Bronchial epithelial cell (primary cell): ENCODE measurements at regions not wholly inside any gene's neighbourhood (a gene's known extent, or its start where the extent isn't known, plus 50 kb on each side); places are given as distances from the start of the nearest gene placed in this dataset.
"Not testable (repeated sequence)": the region's sequence is repeated elsewhere in the genome, so short reads cannot be mapped to it uniquely, and the experiment has no call there.

Experiments used
- DNase-seq: peaks from one replicate; pipeline ENCODE4 v3.0.0-alpha.2; 2010; ENCODE audit warnings: low read depth
- FAIRE-seq: peaks from 2 replicates; lab custom pipeline; 2011; peaks lifted over from hg19 to GRCh38; lab: Jason Lieb, UNC
- H3K27me3 ChIP-seq: 2 replicates; pipeline ENCODE4 v1.5.1; 2011; ENCODE audit warnings: low read length; ENCODE audit not compliant: control insufficient read depth, insufficient read depth
- H3K36me3 ChIP-seq: 2 replicates; pipeline ENCODE4 v1.5.1; 2011; ENCODE audit warnings: low read length; ENCODE audit not compliant: control insufficient read depth, insufficient read depth
- H3K4me3 ChIP-seq: 2 replicates; pipeline ENCODE4 v1.5.1; 2011; ENCODE audit warnings: mild to moderate bottlenecking, low read depth, low read length, control low read depth
- CTCF ChIP-seq: IDR thresholded peaks from 2 replicates; pipeline ENCODE4 v1.5.1; 2011; ENCODE audit warnings: mild to moderate bottlenecking, moderate library complexity, low read length, control low read depth, inconsistent platforms; ENCODE audit not compliant: insufficient read depth, severe bottlenecking

GRCh38 chr4:125791896-125792295, 477.1 kb downstream of the FAT4 start:
- DNase-seq = no peak
- Histone ChIP-seq H3K4me3 (no peak overlapping the region), H3K36me3 (no peaks in the 10 kb centered on the region), H3K27me3 (no peaks in the 10 kb centered on the region)
- no peak for FAIRE-seq
- TF ChIP-seq CTCF = no peak

GRCh38 chr4:125794989-125795388, 480.2 kb downstream of the FAT4 start:
- no peak for DNase-seq
- no peak overlapping the region for H3K4me3 ChIP-seq
- H3K27me3 ChIP-seq = no peaks in the 10 kb centered on the region
- no peak for FAIRE-seq
- no peak for TF ChIP-seq CTCF
- H3K36me3 ChIP-seq = no peaks in the 10 kb centered on the region

- no peaks in the 10 kb centered on the region for H3K27me3 ChIP-seq
- no peak overlapping the region for H3K4me3 ChIP-seq
- no peaks in the 10 kb centered on the region for H3K36me3 ChIP-seq
- DNase-seq = no peak
- no peak for FAIRE-seq
- TF ChIP-seq CTCF = no peak
These were observed 481.4 kb downstream of the FAT4 start for GRCh38 chr4:125796138-125796537.

- FAIRE-seq, H3K36me3 ChIP-seq, H3K4me3 ChIP-seq, DNase-seq, H3K27me3 ChIP-seq: not testable (repeated sequence)
These were observed 482.9 kb downstream of the FAT4 start for GRCh38 chr4:125797621-125798020.

- Histone ChIP-seq H3K36me3 (no peaks in the 10 kb centered on the region), H3K27me3 (no peaks in the 10 kb centered on the region), H3K4me3 (no peak overlapping the region)
- DNase-seq = no peak
- FAIRE-seq = no peak
- TF ChIP-seq CTCF = no peak
These were observed 486.6 kb downstream of the FAT4 start for GRCh38 chr4:125801373-125801772.

- Histone ChIP-seq H3K4me3 (no peak overlapping the region), H3K36me3 (no peaks in the 10 kb centered on the region), H3K27me3 (no peaks in the 10 kb centered on the region)
- DNase-seq (no peak), FAIRE-seq (no peak)
- no peak for TF ChIP-seq CTCF
These were observed 487.2 kb downstream of the FAT4 start for GRCh38 chr4:125801924-125802323.
